CD4-positive, alpha-beta T cell treated with Interleukin-10 for 1 hour (primary cell): ENCODE measurements at regions not wholly inside any gene's neighbourhood (a gene's known extent, or its start where the extent isn't known, plus 50 kb on each side); places are given as distances from the start of the nearest gene placed in this dataset.

ENCODE experiments used
- DNase-seq: peaks from one replicate; pipeline ENCODE4 v3.0.0-alpha.2; 2020

GRCh38 chr4:60042941-60043340, 1157.2 kb upstream of the ADGRL3 start:
- DNase-seq: no peak

- DNase-seq: no peak
Measured at GRCh38 chr4:60078984-60079383, 1121.1 kb upstream of the ADGRL3 start.

- DNase-seq: no peak
Measured at GRCh38 chr4:60081839-60082238, 1118.3 kb upstream of the ADGRL3 start.

- DNase-seq: no peak
Measured at GRCh38 chr4:60088807-60089486, 1111.2 kb upstream of the ADGRL3 start.

GRCh38 chr4:60089546-60090273, 1110.4 kb upstream of the ADGRL3 start:
- DNase-seq: no peak

GRCh38 chr4:60096676-60097075, 1103.5 kb upstream of the ADGRL3 start:
- no peak for DNase-seq

- no peak for DNase-seq
Measured at GRCh38 chr4:60116592-60116991, 1083.5 kb upstream of the ADGRL3 start.

- no peak for DNase-seq
Measured at GRCh38 chr4:60117726-60118323, 1082.3 kb upstream of the ADGRL3 start.

- DNase-seq: no peak
Measured at GRCh38 chr4:60122820-60123219, 1077.3 kb upstream of the ADGRL3 start.

- DNase-seq: no peak
Measured at GRCh38 chr4:60128888-60129287, 1071.2 kb upstream of the ADGRL3 start.

- no peak for DNase-seq
Measured at GRCh38 chr4:60129740-60130139, 1070.4 kb upstream of the ADGRL3 start.

- no peak for DNase-seq
Measured at GRCh38 chr4:60133375-60133774, 1066.8 kb upstream of the ADGRL3 start.

- DNase-seq: no peak
Measured at GRCh38 chr4:60134099-60134498, 1066.0 kb upstream of the ADGRL3 start.

- DNase-seq: no peak
Measured at GRCh38 chr4:60155088-60155487, 1045.0 kb upstream of the ADGRL3 start.

GRCh38 chr4:60173103-60173502, 1027.0 kb upstream of the ADGRL3 start:
- DNase-seq: no peak

- DNase-seq: no peak
Measured at GRCh38 chr4:60173718-60174117, 1026.4 kb upstream of the ADGRL3 start.

GRCh38 chr4:60175241-60175640, 1024.9 kb upstream of the ADGRL3 start:
- DNase-seq: no peak

- no peak for DNase-seq
Measured at GRCh38 chr4:60187428-60187827, 1012.7 kb upstream of the ADGRL3 start.

GRCh38 chr4:60189286-60189685, 1010.8 kb upstream of the ADGRL3 start:
- no peak for DNase-seq

- no peak for DNase-seq
Measured at GRCh38 chr4:60194214-60194613, 1005.9 kb upstream of the ADGRL3 start.

GRCh38 chr4:60195256-60195655, 1004.9 kb upstream of the ADGRL3 start:
- DNase-seq: no peak

GRCh38 chr4:60201052-60201673, 999.0 kb upstream of the ADGRL3 start:
- peak; percentile 5 for DNase-seq

- no peak for DNase-seq
Measured at GRCh38 chr4:60209588-60209987, 990.5 kb upstream of the ADGRL3 start.

GRCh38 chr4:60215906-60216305, 984.2 kb upstream of the ADGRL3 start:
- no peak for DNase-seq
